DND-41 (cell line): ENCODE measurements at regions not wholly inside any gene's neighbourhood (a gene's known extent, or its start where the extent isn't known, plus 50 kb on each side); places are given as distances from the start of the nearest gene placed in this dataset.

Source experiments
- CTCF ChIP-seq: IDR thresholded peaks from 2 replicates; pipeline ENCODE4 v1.5.1; 2012; ENCODE audit warnings: borderline replicate concordance, low read length, moderate library complexity, mild to moderate bottlenecking; ENCODE audit not compliant: poor library complexity, severe bottlenecking; ENCODE audit errors: extremely low read depth
- EZH2 ChIP-seq: IDR thresholded peaks from 3 replicates; pipeline ENCODE4 v1.6.1; 2012; ENCODE audit warnings: borderline replicate concordance, low read depth, mild to moderate bottlenecking, moderate library complexity, low read length, inconsistent platforms; ENCODE audit not compliant: severe bottlenecking

DNA sequence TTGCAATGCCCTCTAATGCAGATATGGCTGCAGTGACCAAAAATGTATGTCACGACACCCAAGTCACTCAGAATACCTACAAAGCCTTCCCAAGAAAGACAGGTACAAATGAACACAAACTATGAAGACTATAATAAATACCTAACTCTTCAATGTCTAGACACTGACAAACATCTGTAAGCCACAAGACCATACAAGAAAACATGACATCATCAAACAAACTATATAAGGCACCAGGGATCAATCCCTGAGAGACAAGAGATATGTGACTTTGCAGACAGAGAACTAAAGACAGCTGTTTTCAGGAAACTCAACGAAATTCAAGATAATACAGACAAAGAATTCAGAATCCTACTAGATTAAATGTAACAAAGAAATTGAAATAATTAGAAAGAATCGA is 603.7 kb downstream of the CDH9 start:
- TF ChIP-seq CTCF (no peak), EZH2 (no peak)
